ENCODE measurements at regions not wholly inside any gene's neighbourhood (a gene's known extent, or its start where the extent isn't known, plus 50 kb on each side); places are given as distances from the start of the nearest gene placed in this dataset.
"Not testable (repeated sequence)": the region's sequence is repeated elsewhere in the genome, so short reads cannot be mapped to it uniquely, and the experiment has no call there.

- DNase-seq = no peak
Measured at GRCh38 chr9:78989031-78989658, 582.6 kb upstream of the TLE4 start.

GRCh38 chr9:78994471-78994870 is 577.3 kb upstream of the TLE4 start:
- DNase-seq = no peak

DNA sequence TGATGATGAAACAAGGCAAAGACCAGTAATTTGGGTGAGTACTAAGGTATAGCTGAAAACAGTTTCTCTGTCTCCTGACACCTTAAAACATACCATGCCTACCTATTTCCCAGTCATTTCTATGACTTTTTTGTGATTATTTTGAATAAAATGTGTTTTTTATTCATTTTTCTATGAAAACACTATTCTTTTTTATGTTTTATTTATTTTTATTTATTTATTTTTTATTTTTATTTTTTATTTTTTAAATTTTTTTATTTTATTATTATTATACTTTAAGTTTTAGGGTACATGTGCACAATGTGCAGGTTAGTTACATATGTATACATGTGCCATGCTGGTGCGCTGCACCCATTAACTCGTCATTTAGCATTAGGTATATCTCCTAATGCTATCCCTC is 576.8 kb upstream of the TLE4 start:
- DNase-seq = not testable (repeated sequence)

DNA sequence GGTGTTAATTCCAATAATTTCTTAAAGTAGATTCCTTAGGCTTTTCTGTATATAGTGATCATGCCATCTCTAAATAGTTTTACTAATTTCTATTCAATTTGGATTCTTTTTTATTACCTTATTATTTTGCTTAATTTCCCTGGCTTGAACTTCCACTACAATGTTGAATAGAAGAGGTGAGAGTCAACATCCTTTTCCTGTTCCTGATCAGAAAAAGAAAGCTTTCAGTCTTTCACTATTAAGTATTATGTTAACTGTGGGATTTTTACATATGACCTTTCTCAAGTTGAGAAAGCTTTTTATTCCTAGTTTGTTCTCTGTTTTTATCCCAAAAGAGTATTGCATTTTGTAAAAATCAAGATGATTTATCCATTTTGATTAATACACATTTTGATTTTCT is 574.5 kb upstream of the TLE4 start:
- no peak for DNase-seq

- DNase-seq = no peak
Measured at GRCh38 chr9:79000230-79001002, 571.3 kb upstream of the TLE4 start.

DNA sequence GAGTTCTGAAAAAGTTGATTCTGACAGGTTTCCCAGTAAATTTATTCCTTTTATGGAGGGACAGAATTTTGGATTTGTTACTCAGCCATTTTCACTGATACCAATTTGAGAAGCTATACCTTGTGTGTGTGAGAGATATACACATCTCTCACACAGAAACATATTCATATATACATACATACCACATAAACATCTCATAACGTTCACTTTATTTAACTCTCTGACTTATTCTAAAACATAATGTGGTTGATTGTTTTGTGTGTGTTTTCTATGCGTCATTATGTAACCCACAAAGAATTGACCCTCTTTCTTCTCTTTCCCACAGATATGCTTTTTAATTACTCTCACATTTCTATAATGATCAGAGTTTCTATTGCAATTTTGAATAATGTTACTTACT is 570.8 kb upstream of the TLE4 start:
- DNase-seq = no peak

- no peak for DNase-seq
Measured at GRCh38 chr9:79003514-79003913, 568.3 kb upstream of the TLE4 start.

- no peak for DNase-seq
Measured at GRCh38 chr9:79004032-79004431, 567.7 kb upstream of the TLE4 start.

- no peak for DNase-seq
Measured at GRCh38 chr9:79006546-79006945, 565.2 kb upstream of the TLE4 start.

- no peak for DNase-seq
Measured at GRCh38 chr9:79007701-79008483, 563.9 kb upstream of the TLE4 start.

- no peak for DNase-seq
Measured at GRCh38 chr9:79008916-79009315, 562.8 kb upstream of the TLE4 start.

DNA sequence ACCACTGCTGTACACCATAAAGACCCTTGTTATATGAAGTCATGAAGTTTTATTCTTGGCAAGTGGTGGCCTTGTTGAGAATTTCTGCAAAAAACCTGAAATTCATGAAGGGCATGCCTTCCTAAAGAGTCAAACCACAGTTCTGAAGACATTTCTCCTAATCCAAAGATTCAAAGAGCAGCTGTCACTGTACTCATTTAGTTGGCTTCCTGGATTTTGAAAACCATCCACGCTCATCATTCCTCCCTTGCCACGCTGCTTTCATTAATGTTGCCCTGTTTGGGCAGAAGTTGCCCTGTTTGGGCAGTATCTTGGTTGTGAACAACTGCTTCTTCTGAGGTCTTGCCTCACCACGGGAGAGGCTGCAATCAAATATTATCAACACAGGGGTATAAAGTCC is 560.3 kb upstream of the TLE4 start:
- no peak for DNase-seq

DNA sequence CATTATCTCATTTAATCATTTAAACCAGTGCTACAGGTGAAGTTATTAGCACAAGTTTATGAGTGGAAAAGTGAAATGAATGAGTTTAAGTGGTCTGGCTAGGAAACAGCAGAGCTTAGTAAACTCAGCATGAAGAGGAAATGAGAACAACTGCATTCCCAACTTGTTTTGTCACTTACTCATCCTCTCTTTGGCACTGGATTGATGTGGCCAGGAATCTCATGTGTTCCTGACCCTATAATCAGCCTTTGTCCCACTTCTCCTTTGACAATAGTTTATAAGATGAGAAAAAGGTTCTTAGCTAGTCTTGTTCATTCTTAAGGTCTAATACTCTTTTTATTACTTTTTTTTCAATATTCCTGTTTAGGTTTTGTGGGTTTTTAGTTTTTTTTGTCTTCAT is 559.2 kb upstream of the TLE4 start:
- DNase-seq = no peak

DNA sequence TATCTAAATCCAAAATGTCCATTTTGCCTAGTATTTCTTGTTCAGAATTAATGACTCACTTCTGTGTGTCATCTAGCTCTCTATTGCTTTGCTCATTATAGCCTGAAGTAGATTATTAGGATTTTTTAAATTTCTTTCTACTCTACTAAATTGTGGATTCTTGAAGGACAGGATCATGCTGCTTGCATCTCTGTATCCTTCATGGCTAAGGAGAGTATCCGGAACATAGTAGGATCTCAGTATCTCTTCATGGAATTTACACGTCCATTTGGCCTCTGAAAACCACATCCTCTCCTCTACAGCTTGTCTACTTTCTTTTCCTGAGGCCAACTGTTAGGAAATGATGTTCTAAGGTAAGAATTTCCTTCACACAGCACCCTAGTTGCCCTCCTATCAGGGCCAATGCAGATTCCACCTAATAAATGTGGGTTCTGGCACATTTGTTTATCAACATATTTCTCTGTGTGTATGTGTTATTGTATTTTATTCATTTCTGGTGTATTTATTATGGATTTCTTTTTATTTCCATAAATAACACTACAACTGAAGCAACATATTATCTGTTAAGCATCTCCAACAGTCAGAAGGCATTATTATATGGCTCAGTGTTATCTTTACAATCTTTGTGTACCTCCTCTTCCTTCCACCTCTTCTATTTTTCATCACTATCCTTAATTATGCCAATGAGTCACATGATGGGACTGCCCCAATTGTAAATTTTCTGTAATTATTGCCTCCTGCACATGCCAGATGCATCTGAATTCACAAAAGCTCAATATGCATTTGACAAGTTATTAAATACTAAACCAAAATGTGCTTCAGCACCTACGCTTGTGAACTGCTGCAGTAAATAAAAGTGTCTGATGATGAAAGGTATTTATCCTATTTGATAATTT is 557.8 kb upstream of the TLE4 start:
- no peak for DNase-seq

DNA sequence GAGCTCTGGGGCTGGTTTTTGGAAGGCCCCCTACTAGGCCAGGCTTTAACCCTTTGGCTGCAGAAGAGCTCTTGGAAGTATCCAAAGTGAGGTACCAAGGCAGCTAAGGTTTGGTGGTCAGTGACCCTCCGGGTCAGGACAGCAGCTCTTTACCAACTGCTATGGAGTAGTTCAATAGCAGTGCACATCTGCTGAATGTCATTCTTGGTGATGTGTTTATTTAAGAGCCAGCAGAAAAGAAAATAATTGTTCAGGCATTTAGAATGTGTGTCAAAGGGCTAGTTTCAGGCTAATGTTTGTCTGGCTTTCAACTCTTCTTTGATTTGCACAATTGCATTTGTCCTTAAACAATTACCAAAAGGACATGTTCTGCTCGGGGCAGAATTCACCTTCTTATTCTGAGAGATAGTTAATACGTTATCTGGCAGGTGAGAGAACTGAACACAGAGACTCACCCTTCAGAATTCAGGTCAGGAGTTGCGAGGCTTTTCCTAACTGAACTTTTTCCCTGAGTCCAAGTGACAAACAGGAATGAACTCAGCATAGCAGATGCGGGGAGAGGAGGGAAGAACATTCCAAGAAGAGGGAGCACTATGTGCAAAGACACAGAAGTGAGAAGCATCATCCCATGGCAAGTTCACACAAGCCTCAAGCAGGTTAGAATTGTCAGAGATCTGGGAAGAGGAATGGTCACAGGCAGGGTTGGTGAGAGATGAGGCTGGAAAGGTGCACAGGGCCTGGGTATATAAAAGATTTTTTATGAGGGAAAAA is 556.7 kb upstream of the TLE4 start:
- DNase-seq = no peak

DNA sequence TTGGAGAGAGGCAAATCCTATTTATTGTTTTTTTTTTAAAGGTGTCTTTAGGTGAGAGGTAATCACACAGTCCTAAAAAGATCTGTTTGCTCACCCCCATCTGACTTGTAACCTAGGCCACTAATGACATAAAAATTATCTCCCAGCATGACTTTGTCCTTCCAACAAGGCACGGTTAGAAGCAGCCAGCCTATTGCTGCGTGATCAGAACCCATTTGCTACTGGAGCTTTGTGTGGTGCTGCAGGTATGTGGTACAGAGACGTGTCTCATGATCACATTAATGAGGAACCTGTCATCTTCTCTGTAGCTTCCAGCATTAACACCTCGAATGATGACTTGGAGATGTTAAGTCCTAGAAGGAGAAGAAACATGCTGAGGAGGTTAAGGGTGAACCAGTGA is 555.8 kb upstream of the TLE4 start:
- no peak for DNase-seq

DNA sequence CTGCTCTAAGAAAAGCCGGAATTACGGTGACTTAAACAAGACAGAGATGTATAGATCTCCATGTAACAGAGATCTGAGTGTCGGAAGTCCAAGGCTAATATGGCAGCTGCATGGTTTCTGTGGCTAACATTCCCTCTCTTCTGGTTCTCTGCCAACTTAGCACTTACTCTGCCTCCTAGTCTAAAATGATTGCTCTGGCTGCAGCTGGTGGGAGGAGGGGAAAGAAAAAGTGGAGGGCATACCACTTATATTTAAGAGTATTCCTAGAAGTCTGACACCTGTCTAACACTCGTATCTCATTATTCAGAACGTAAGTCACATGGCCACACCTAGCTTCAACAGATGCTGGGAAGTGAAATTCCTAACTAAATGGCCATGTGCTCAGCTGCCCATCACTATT is 551.5 kb upstream of the TLE4 start:
- no peak for DNase-seq

DNA sequence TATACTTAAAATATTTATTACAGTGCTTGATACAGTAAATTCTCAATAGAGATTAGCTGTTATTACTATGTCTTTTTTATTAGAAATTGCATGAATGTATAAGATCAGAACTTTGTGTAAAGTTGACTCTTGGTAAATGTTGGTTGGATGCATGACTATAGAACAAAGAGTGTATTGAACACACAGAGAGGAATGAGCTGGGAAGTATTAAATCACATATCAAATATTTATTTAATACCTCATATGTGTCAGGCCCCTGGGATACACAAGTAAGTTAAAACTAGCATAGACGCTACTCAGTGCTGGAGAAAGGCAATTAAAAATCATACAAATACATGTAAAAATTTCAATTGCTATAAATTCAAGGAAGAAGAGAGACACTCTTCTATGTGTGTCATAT is 550.7 kb upstream of the TLE4 start:
- no peak for DNase-seq

DNA sequence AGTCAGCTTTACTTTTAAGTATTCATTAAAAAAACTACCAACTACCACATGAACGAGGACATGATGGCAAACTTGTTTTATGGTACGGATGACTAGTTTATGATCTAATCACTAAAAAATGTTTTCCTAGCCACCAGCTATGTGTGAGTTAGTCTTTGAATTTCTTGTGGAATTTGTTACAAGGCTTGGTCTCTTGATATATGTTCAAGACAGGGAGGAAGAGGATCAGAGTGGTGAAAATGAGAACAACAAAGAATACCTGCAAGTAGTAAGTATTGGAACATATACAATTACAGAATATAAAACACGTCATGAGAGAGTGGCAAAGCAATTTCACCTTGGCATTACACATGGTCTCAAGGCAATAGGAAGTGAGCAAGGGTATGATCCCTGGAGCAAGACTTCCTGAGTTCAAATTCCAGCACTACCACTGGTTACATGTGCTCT is 548.6 kb upstream of the TLE4 start:
- DNase-seq = no peak

GRCh38 chr9:79026316-79026715 is 545.4 kb upstream of the TLE4 start:
- DNase-seq = no peak

- no peak for DNase-seq
Measured at GRCh38 chr9:79028101-79028500, 543.7 kb upstream of the TLE4 start.

DNA sequence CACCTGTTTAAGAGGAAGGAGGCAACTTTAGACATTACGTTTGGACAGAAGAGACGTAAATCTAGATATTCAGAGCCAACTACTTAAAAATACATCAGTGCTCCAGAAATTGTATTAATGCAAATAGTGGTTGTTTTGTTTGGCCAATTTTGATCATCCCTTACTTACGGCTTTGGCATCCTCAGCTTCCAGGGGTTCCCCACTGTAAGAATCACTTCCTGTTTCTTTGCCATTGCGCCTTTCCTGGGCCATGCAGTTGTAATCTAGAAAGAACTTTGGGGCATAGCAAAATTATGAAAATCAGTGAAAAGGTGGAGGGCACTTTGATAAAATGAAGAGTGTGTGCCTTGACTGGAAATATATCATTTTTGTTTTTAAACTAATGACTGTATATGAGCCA is 537.2 kb upstream of the TLE4 start:
- DNase-seq = no peak
